Activated CD8-positive, alpha-beta memory T cell treated with anti-CD3 and anti-CD28 coated beads, Interleukin-2, amount 50 U/mL, for 48 hours (primary cell): ENCODE measurements at regions not wholly inside any gene's neighbourhood (a gene's known extent, or its start where the extent isn't known, plus 50 kb on each side); places are given as distances from the start of the nearest gene placed in this dataset.
"Not testable (repeated sequence)": the region's sequence is repeated elsewhere in the genome, so short reads cannot be mapped to it uniquely, and the experiment has no call there.

Experiments
- DNase-seq: peaks from one replicate; pipeline ENCODE4 v3.0.0-alpha.2; 2020

DNA sequence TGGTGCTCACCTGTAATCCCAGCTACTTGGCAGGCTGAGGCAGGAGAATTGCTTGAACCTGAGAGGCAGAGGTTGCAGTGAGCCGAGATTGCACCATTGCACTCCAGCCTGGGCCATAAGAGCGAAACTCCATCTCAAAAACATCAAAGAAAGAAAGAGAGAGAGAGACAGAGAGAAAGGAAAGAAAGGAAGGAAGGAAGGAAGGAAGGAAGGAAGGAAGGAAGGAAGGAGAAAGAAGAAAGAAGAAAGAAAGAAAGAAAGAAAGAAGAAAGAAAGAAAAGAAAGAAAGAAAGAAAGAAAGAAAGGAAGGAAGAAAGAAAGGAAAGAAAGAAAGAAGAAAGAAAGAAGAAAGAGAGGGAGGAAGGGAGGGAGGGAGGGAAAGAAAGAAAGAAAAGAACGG lies 69.4 kb upstream of the SLC25A33 start:
- DNase-seq: not testable (repeated sequence)

DNA sequence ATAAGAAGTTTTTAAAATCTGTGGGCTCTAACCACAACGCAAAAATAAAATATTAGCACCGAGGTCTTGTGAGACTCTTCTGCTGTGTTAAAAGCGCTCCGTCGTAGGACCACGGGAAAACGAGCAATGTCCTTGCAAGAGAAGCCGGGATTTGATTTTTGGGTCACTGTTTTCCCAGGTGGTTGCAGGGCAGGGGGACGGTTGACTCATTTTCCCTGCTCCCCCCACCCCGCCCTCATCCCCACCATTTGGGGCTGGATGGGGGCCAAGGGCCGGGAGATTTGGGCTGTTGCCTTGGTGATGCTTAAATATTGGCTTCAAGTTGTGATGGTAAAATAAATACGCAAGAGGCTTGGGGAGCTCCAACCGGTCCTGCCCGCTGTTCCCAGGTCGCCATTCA lies 67.6 kb upstream of the SLC25A33 start:
- DNase-seq: no peak

DNA sequence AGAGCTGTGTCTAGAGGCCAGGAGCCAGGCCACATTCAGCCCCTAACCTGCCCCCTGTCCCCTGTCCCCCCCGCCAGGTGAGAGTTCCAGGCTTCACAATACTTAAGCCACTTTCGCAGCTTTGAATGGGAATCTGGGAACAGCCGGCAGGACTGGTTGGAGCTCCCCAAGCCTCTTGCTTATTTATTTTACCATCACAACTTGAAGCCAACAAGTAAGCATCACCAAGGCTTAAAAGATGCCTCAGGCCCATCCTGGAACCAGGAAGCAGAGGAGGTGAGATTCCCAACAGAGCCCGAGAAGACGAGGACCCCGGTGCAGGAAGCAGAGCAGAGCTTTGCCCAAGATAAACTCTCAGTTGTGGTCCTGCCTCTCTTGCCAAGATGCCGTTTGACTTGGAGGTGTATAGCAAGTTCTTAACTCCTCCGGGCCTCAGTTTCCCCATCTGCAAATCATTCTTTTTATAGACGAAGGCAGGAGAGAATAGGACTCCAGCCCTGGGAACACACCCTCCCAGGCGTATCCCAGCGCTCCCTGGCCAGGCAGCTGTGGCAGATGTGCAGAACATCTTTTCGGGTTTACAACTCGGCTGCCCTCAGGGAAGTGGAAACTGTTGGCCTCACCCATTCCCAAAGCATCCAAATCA lies 66.8 kb upstream of the SLC25A33 start:
- DNase-seq: no peak

DNA sequence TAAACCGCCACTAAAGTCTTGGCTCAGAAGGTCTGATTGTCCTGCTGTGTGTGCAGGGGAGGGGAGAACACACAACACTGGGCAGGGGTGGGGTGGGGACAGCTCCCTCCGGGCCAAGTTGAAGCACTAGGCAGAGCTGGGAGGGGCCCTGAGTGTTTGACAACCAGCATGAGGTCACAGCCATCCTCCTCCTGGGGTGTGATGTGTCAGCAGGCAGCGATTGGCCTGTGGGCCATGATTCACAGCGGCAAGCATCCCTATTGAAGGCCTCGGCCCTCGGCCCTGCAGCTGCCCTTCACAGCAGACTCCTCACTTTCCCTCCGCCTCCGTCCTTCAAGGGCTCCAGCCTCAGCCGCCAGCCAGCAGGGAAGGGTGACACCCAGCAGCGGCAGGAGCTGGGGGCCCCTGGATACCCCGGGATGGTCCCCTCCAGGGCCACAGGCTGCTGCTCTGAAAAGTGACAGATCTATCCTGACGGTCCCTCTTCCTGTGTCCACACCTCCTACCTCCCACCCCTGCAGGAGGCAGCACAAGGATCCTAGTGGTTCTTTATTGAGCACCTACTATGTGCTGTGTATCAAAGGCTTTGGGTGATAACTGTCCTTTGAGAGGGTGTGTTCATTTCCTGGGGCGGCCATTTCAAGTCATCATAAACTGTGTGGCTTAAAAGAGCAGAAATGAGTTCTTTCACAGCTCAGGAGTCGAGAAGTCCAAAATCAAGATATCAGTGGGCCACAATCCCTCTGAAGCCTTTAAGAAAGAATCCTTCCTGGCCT lies 66.0 kb upstream of the SLC25A33 start:
- DNase-seq: no peak

DNA sequence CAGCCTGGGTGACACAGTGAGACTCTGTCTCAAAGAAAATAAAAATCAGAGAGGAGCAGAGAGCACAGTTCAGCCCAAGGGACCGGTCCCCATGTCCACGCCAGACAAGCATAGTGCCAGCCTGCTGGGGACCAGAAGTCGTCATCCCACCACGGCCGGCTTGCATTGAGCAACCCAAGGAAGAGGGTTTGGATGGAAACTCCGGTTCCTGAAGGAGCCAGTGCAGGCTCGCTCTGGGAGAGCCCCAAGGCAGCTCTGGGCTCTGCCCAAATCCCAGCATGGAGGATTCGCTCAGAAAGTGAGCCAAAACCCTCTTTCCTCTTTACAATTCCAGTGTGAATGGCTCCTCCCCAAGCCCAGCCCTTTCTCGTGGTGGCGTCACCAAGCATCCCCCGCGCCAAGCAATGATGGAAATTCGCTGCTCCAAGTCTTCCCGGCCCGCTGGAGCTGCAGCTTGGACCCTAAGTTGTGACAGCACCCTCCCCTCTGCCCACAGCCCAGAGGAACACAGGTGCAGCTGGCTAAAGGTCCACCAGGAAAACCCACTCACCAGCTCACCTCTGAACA lies 64.1 kb upstream of the SLC25A33 start:
- no peak for DNase-seq

DNA sequence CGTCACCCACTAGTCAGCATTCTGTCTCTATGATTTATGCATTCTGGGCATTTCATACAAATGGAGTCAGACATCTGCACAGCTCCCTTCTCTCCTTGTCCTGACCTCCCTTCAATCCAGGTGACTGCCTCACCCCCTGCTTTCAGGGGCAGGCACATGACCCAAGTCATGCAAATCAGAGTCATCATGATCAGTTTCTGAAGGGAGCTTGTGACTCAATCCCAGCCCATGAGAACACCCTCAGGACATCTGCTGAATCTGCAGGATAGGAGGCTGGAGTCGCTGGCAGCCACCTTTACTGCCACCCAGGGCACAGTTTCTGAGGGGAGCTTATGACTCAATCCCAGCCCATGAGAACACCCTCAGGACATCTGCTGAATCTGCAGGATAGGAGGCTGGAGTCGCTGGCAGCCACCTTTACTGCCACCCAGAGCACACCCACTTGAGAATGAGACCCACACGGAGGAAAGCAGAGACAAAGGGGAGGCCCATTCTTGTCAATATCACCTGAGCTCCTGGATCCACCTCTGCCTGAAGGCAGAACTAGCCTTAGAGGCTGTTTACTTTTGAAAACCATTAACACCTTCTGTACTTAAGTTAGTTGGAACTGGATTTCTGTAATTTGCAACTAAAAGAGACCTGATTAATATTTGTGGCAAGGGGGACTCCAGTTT lies 62.3 kb upstream of the SLC25A33 start:
- no peak for DNase-seq

DNA sequence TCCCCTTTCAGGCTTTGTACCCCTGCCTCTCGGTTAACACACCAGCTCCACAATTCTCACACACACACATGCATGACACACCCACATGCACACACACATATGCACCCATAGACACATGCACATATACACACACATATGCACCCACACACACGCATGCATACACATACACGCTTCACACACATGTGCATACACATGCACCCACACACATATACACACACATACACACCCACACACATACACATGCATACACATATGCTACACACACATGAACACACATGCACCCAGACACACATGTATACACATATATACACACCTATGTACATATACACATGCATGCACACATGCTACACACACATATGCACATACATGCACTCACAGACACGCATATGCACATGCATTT lies 61.7 kb upstream of the SLC25A33 start:
- DNase-seq: no peak

DNA sequence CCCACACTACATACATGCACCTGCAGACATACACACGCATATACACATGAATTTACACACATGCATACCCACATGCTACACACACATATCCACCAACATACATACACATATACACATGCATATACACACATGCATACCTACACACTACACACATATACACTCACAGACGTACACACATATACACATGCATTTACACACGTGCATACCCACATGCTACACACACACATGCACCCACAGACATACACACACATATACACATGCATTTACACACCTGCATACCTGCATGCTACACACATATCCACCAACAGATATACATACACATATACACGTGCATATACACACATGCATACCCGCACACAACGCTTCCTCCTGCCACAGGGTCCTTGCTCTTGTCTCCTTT lies 61.2 kb upstream of the SLC25A33 start:
- DNase-seq: no peak

DNA sequence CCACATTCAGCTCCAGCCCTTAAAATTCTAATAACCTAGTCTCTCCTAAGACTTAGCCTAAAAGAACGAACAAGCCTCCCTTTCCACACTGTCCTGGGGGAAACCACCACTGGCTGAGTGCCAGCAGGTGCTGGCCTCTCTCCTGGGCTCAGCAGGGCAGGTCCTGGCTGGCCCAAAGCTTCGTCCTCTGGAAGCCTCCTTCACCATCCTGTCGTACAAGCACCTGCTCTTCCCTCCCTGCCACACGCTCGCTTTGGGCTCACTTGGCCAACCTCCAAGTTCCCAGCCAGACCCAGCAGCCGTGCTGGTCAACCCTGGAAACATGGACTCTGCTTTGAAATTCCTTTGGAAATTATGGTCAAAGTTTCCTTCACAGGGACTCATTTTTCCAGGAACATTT lies 58.2 kb upstream of the SLC25A33 start:
- DNase-seq: no peak

DNA sequence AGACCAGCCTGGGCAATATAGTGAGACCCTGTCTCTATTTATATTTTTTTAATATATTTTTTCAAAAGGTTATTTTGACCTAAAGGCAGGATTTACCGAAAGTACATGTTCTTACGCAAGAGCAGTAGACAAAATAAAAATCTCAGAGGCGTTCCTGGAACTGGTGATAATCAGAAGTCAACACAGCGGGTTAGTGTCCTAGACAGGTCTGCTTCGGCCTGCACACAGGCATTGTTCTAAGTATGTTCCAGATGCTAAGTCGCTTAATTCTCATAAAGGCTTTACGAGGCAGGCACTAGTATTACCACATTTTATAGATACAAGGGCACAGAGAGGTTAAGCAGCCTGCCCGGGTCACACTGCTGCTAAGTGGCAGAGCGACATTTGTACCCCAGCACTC lies 56.9 kb upstream of the SLC25A33 start:
- no peak for DNase-seq

DNA sequence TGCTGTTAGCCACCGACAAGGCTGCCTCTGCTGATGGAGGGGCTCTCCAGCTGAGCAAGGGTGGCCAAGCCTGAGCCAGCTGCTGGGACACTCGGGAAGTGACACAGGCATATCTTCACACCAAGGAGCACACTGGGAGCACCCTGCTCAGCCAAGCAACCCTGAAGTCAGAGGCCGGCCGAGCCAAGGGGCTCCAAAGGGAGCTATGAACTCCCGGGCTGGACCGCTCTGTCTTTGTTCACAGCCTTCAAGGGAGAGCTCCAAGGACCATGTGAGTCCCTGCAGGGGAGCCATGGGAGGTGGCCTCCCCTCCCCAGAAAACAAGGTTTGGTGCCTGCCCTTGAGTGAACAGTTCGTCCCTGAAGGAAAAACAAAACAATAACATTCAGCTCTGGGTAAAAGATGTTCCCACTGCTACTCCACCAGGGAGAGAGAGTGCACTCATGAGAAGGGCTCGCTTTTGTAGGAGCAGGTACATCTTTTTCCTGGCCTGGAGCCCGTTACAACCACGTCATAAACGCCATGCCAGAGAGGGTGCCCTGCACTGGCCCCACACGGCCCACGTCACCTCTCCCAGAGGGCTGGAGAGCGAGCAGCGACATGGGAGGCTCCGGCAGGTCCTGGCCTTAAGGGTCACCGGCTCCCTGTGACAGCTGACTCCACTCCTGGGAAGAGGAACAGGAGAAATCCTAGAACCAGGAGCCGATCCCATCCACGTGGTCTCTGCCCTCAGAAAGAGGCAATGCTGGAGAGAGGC lies 56.3 kb upstream of the SLC25A33 start:
- DNase-seq: no peak

DNA sequence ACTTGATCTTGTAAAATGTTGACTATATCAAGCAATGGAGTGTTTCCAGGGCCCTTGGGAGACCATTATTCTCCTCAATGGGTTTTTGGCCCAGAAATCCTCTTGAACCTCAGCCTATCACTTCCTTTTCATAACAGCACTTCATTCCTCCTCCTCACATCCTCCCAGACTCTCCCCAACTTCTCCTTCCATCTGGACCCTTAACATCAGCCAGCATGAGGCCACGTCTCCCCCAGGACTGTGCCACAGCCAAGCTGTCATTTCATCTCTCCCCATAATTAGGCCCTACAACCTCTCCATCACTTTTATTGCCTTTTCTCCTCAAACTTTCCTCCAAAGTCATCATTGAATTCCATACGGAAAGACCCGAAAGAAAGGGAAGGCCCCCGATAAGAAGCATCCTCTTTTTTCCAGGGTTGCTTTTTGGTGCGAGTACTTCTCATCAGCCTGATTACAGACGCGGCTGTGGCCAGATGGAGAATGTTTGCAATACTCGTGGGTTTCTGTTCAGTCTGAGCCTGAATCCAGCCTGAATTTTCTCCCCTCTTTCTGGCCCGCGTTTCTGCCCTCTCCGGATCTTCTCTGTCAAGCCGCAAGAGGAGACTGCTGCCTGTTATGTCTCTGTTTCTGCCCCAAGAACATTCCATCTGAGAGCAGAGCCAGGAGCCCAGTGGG lies 52.7 kb upstream of the SLC25A33 start:
- no peak for DNase-seq
